ENCODE measurements at regions not wholly inside any gene's neighbourhood (a gene's known extent, or its start where the extent isn't known, plus 50 kb on each side); places are given as distances from the start of the nearest gene placed in this dataset.

GRCh38 chr6:149266659-149267058, 50.9 kb upstream of the TAB2 start:
- Mint-ChIP-seq H3K4me3 (no peak overlapping the region), H3K4me1 (peaks cover 4% of the 10 kb centered on the region), H3K9me3 (no peaks in the 10 kb centered on the region), H3K27ac (no peak overlapping the region), H3K36me3 (ENCODE audit: low read depth) (no peaks in the 10 kb centered on the region), H3K27me3 (ENCODE audit: insufficient read depth, low read depth, poor library complexity) (peaks cover 5% of the 10 kb centered on the region)
- Histone ChIP-seq H3K27ac (ENCODE audit: low read depth) (no peak overlapping the region), H4K20me1 (replicated peaks; ENCODE audit: insufficient read depth) (no peaks in the 10 kb centered on the region), H3K9me2 (ENCODE audit: insufficient read depth) (peaks cover 3% of the 10 kb centered on the region; the same call in 1 of the 2 replicates), H3K4me1 (ENCODE audit: insufficient read depth) (no peaks in the 10 kb centered on the region), H3K36me3 (ENCODE audit: insufficient read depth) (no peaks in the 10 kb centered on the region), H3K27me3 (ENCODE audit: insufficient read depth) (no peaks in the 10 kb centered on the region), H3F3A (replicated peaks; ENCODE audit: low read depth) (no peaks in the 10 kb centered on the region), H3K79me2 (replicated peaks; ENCODE audit: insufficient read depth) (no peaks in the 10 kb centered on the region), H3K4me2 (no peak overlapping the region), H2AFZ (peak overlapping the region; percentile 40; the same call in 1 of the 2 replicates), H3K4me3 (no peak overlapping the region)
- DNase-seq (ENCODE audit: low spot score) (no peak), ATAC-seq (no peak)
- TF ChIP-seq CREB1 (CRISPR knock-in tag; IDR thresholded peaks at IDR 0.05; ENCODE audit: low read depth), result no peak
- no peak for TF ChIP-seq ZNF331 (CRISPR knock-in tag; IDR thresholded peaks at IDR 0.05; ENCODE audit: low read depth)
- no peak for TF ChIP-seq ZNF114 (CRISPR knock-in tag; IDR thresholded peaks at IDR 0.05)
- TF ChIP-seq POLR2AphosphoS5 (IDR thresholded peaks at IDR 0.05; ENCODE audit: low read depth), result no peak
- TF ChIP-seq STAT1 (IDR thresholded peaks at IDR 0.05; ENCODE audit: unreplicated experiment), result no peak
- no peak for TF ChIP-seq CTCF (conservative IDR thresholded peaks at IDR 0.05; ENCODE audit: low read depth in 2 of 2)
- no peak for TF ChIP-seq EZH2 (IDR thresholded peaks at IDR 0.05; ENCODE audit: low read depth, unreplicated experiment)
- no peak for TF ChIP-seq ZNF462 (CRISPR knock-in tag; IDR thresholded peaks at IDR 0.05)
- TF ChIP-seq REST (IDR thresholded peaks at IDR 0.05; ENCODE audit: unreplicated experiment), result no peak
- TF ChIP-seq JUNB (IDR thresholded peaks at IDR 0.05; ENCODE audit: unreplicated experiment), result no peak
- TF ChIP-seq ETS1 (IDR thresholded peaks at IDR 0.05), result no peak
- no peak for TF ChIP-seq EZH2phosphoT487 (IDR thresholded peaks at IDR 0.05; ENCODE audit: unreplicated experiment)
- no peak for TF ChIP-seq NANOG (IDR thresholded peaks at IDR 0.05; ENCODE audit: borderline replicate concordance)
